ENCODE measurements at regions not wholly inside any gene's neighbourhood (a gene's known extent, or its start where the extent isn't known, plus 50 kb on each side); places are given as distances from the start of the nearest gene placed in this dataset.

- TF ChIP-seq EZH2 (IDR thresholded peaks at IDR 0.05; ENCODE audit: low read length, unreplicated experiment) = no peak
- TF ChIP-seq, protein P1, sequence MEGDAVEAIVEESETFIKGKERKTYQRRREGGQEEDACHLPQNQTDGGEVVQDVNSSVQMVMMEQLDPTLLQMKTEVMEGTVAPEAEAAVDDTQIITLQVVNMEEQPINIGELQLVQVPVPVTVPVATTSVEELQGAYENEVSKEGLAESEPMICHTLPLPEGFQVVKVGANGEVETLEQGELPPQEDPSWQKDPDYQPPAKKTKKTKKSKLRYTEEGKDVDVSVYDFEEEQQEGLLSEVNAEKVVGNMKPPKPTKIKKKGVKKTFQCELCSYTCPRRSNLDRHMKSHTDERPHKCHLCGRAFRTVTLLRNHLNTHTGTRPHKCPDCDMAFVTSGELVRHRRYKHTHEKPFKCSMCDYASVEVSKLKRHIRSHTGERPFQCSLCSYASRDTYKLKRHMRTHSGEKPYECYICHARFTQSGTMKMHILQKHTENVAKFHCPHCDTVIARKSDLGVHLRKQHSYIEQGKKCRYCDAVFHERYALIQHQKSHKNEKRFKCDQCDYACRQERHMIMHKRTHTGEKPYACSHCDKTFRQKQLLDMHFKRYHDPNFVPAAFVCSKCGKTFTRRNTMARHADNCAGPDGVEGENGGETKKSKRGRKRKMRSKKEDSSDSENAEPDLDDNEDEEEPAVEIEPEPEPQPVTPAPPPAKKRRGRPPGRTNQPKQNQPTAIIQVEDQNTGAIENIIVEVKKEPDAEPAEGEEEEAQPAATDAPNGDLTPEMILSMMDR (conservative IDR thresholded peaks at IDR 0.05; ENCODE audit: low read depth, low read length) = no peak
Measured at GRCh38 chr1:56335394-56335793, 244.0 kb downstream of the PLPP3 start.
